ENCODE measurements at regions not wholly inside any gene's neighbourhood (a gene's known extent, or its start where the extent isn't known, plus 50 kb on each side); places are given as distances from the start of the nearest gene placed in this dataset.

- H3K27me3 Mint-ChIP-seq (ENCODE audit: low read depth), result peaks cover 60% of the 10 kb centered on the region
- no peaks in the 10 kb centered on the region for H3K9me3 Mint-ChIP-seq
- intact Hi-C loops (cut with micrococcal nuclease), result no loop called here
Observed at GRCh38 chr7:25870574-25870973, 281.4 kb upstream of the NFE2L3 start.

GRCh38 chr7:25876092-25876491, 275.9 kb upstream of the NFE2L3 start:
- no peak for DNase-seq (ENCODE audit: low spot score)
- intact Hi-C loops (cut with micrococcal nuclease), result no loop called here
- Mint-ChIP-seq H3K9me3 (no peaks in the 10 kb centered on the region), H3K4me3 (ENCODE audit: low read depth) (no peak overlapping the region), H3K4me1 (ENCODE audit: low read depth) (no peaks in the 10 kb centered on the region), H3K27me3 (ENCODE audit: low read depth) (peaks cover 51% of the 10 kb centered on the region), H3K36me3 (ENCODE audit: low read depth) (no peaks in the 10 kb centered on the region), H3K27ac (no peak overlapping the region)

More at GRCh38 chr7:25870574-25870973, 281.4 kb upstream of the NFE2L3 start:
- H3K27ac Mint-ChIP-seq, result no peak overlapping the region
- no peaks in the 10 kb centered on the region for H3K36me3 Mint-ChIP-seq (ENCODE audit: low read depth)
- H3K4me3 Mint-ChIP-seq (ENCODE audit: low read depth), result no peak overlapping the region
- H3K4me1 Mint-ChIP-seq (ENCODE audit: low read depth), result no peaks in the 10 kb centered on the region
- no peak for DNase-seq (ENCODE audit: low spot score)

GRCh38 chr7:25877802-25878789, 273.9 kb upstream of the NFE2L3 start:
- intact Hi-C loops (cut with micrococcal nuclease), result no loop called here
- Mint-ChIP-seq H3K36me3 (ENCODE audit: low read depth) (no peaks in the 10 kb centered on the region), H3K27me3 (ENCODE audit: low read depth) (peaks cover 53% of the 10 kb centered on the region), H3K4me3 (ENCODE audit: low read depth) (no peak overlapping the region), H3K27ac (no peak overlapping the region), H3K4me1 (ENCODE audit: low read depth) (no peaks in the 10 kb centered on the region), H3K9me3 (no peaks in the 10 kb centered on the region)
- no peak for DNase-seq (ENCODE audit: low spot score)

- no peaks in the 10 kb centered on the region for H3K4me1 Mint-ChIP-seq (ENCODE audit: low read depth)
- H3K27me3 Mint-ChIP-seq (ENCODE audit: low read depth), result peaks cover 53% of the 10 kb centered on the region
- intact Hi-C loops (cut with micrococcal nuclease), result no loop called here
Observed at GRCh38 chr7:25879799-25880198, 272.2 kb upstream of the NFE2L3 start.

GRCh38 chr7:25881317-25882037, 270.5 kb upstream of the NFE2L3 start:
- Mint-ChIP-seq H3K4me1 (ENCODE audit: low read depth) (no peaks in the 10 kb centered on the region), H3K36me3 (ENCODE audit: low read depth) (no peaks in the 10 kb centered on the region), H3K9me3 (no peaks in the 10 kb centered on the region), H3K27ac (no peak overlapping the region), H3K4me3 (ENCODE audit: low read depth) (no peak overlapping the region), H3K27me3 (ENCODE audit: low read depth) (peaks cover 49% of the 10 kb centered on the region)
- intact Hi-C loops (cut with micrococcal nuclease), result no loop called here
- no peak for DNase-seq (ENCODE audit: low spot score)

More at GRCh38 chr7:25879799-25880198, 272.2 kb upstream of the NFE2L3 start:
- H3K9me3 Mint-ChIP-seq, result no peaks in the 10 kb centered on the region
- DNase-seq (ENCODE audit: low spot score), result no peak
- no peaks in the 10 kb centered on the region for H3K36me3 Mint-ChIP-seq (ENCODE audit: low read depth)
- H3K27ac Mint-ChIP-seq, result no peak overlapping the region
- H3K4me3 Mint-ChIP-seq (ENCODE audit: low read depth), result no peak overlapping the region

GRCh38 chr7:25882151-25882773, 269.7 kb upstream of the NFE2L3 start:
- H3K27ac Mint-ChIP-seq, result no peak overlapping the region
- H3K36me3 Mint-ChIP-seq (ENCODE audit: low read depth), result no peaks in the 10 kb centered on the region
- H3K4me3 Mint-ChIP-seq (ENCODE audit: low read depth), result no peak overlapping the region
- peaks cover 41% of the 10 kb centered on the region for H3K27me3 Mint-ChIP-seq (ENCODE audit: low read depth)
- intact Hi-C loops (cut with micrococcal nuclease), result no loop called here
- no peak for DNase-seq (ENCODE audit: low spot score)
- H3K9me3 Mint-ChIP-seq, result no peaks in the 10 kb centered on the region
- H3K4me1 Mint-ChIP-seq (ENCODE audit: low read depth), result peaks cover 4% of the 10 kb centered on the region

GRCh38 chr7:25884265-25884828, 267.7 kb upstream of the NFE2L3 start:
- no peaks in the 10 kb centered on the region for H3K36me3 Mint-ChIP-seq (ENCODE audit: low read depth)
- no peaks in the 10 kb centered on the region for H3K9me3 Mint-ChIP-seq
- peaks cover 4% of the 10 kb centered on the region for H3K4me1 Mint-ChIP-seq (ENCODE audit: low read depth)
- peaks cover 40% of the 10 kb centered on the region for H3K27me3 Mint-ChIP-seq (ENCODE audit: low read depth)
- no peak overlapping the region for H3K4me3 Mint-ChIP-seq (ENCODE audit: low read depth)
- DNase-seq (ENCODE audit: low spot score), result no peak
- H3K27ac Mint-ChIP-seq, result no peak overlapping the region
- intact Hi-C loops (cut with micrococcal nuclease), result no loop called here

GRCh38 chr7:25885057-25885576, 266.9 kb upstream of the NFE2L3 start:
- Mint-ChIP-seq H3K36me3 (ENCODE audit: low read depth) (no peaks in the 10 kb centered on the region), H3K9me3 (no peaks in the 10 kb centered on the region), H3K27me3 (ENCODE audit: low read depth) (peaks cover 41% of the 10 kb centered on the region), H3K27ac (no peak overlapping the region), H3K4me3 (ENCODE audit: low read depth) (no peak overlapping the region), H3K4me1 (ENCODE audit: low read depth) (peaks cover 4% of the 10 kb centered on the region)
- intact Hi-C loops (cut with micrococcal nuclease), result no loop called here
- DNase-seq (ENCODE audit: low spot score), result no peak

GRCh38 chr7:25886387-25887240, 265.4 kb upstream of the NFE2L3 start:
- DNase-seq (ENCODE audit: low spot score), result no peak
- Mint-ChIP-seq H3K27me3 (ENCODE audit: low read depth) (peaks cover 35% of the 10 kb centered on the region), H3K36me3 (ENCODE audit: low read depth) (no peaks in the 10 kb centered on the region), H3K27ac (no peak overlapping the region), H3K4me3 (ENCODE audit: low read depth) (no peak overlapping the region), H3K9me3 (no peaks in the 10 kb centered on the region), H3K4me1 (ENCODE audit: low read depth) (peaks cover 4% of the 10 kb centered on the region)
- intact Hi-C loops (cut with micrococcal nuclease), result no loop called here

- peaks cover 4% of the 10 kb centered on the region for H3K4me1 Mint-ChIP-seq (ENCODE audit: low read depth)
- H3K36me3 Mint-ChIP-seq (ENCODE audit: low read depth), result no peaks in the 10 kb centered on the region
- no peaks in the 10 kb centered on the region for H3K9me3 Mint-ChIP-seq
- DNase-seq (ENCODE audit: low spot score), result no peak
- no peak overlapping the region for H3K27ac Mint-ChIP-seq
- no peak overlapping the region for H3K4me3 Mint-ChIP-seq (ENCODE audit: low read depth)
- peaks cover 37% of the 10 kb centered on the region for H3K27me3 Mint-ChIP-seq (ENCODE audit: low read depth)
- intact Hi-C loops (cut with micrococcal nuclease), result no loop called here
Observed at GRCh38 chr7:25887266-25887665, 264.7 kb upstream of the NFE2L3 start.

- no peak for DNase-seq (ENCODE audit: low spot score)
- no peaks in the 10 kb centered on the region for H3K9me3 Mint-ChIP-seq
- H3K4me3 Mint-ChIP-seq (ENCODE audit: low read depth), result no peak overlapping the region
- peaks cover 7% of the 10 kb centered on the region for H3K4me1 Mint-ChIP-seq (ENCODE audit: low read depth)
- no peak overlapping the region for H3K27ac Mint-ChIP-seq
- H3K36me3 Mint-ChIP-seq (ENCODE audit: low read depth), result no peaks in the 10 kb centered on the region
- intact Hi-C loops (cut with micrococcal nuclease), result no loop called here
- peaks cover 33% of the 10 kb centered on the region for H3K27me3 Mint-ChIP-seq (ENCODE audit: low read depth)
Observed at GRCh38 chr7:25887795-25888559, 264.0 kb upstream of the NFE2L3 start.

All from activated T-helper 2 cell treated with anti-CD3 and anti-CD28 coated beads, Interferon-gamma antibody, Interleukin-2, Interleukin-4, amounts not matched to agents 10 μg/mL and 5 μg/mL and 100 μg/mL, durations not matched to agents 14 hours and 24 hours and 36 hours (primary cell).